ENCODE measurements at regions not wholly inside any gene's neighbourhood (a gene's known extent, or its start where the extent isn't known, plus 50 kb on each side); places are given as distances from the start of the nearest gene placed in this dataset.
"Not testable (repeated sequence)": the region's sequence is repeated elsewhere in the genome, so short reads cannot be mapped to it uniquely, and the experiment has no call there.

DNA sequence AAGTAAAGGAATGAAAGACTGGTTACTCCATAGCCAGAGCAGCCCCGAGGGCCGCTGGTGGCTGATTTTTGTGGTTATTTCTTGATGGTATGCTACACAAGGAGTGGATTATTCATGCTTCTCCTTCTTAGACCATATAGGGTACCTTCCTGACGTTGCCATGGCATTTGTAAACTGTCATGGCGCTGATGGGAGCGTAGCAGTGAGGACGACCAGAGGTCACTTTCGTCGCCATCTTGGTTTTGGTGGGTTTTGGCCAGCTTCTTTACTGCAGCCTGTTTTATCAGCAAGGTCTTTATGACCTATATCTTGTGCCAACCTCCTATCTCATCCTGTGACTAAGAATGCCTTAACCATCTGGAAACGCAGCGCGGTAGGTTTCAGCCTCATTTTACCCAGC, 1187.6 kb upstream of the AUTS2 start:
- TF ChIP-seq, protein P1, sequence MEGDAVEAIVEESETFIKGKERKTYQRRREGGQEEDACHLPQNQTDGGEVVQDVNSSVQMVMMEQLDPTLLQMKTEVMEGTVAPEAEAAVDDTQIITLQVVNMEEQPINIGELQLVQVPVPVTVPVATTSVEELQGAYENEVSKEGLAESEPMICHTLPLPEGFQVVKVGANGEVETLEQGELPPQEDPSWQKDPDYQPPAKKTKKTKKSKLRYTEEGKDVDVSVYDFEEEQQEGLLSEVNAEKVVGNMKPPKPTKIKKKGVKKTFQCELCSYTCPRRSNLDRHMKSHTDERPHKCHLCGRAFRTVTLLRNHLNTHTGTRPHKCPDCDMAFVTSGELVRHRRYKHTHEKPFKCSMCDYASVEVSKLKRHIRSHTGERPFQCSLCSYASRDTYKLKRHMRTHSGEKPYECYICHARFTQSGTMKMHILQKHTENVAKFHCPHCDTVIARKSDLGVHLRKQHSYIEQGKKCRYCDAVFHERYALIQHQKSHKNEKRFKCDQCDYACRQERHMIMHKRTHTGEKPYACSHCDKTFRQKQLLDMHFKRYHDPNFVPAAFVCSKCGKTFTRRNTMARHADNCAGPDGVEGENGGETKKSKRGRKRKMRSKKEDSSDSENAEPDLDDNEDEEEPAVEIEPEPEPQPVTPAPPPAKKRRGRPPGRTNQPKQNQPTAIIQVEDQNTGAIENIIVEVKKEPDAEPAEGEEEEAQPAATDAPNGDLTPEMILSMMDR (IDR thresholded peaks at IDR 0.05) = not testable (repeated sequence)
- TF ChIP-seq POLR2A, POLR2AphosphoS5 (IDR thresholded peaks at IDR 0.05): not testable (repeated sequence)

All from gastroesophageal sphincter (tissue), 3 donors.